H9 (cell line): ENCODE measurements at regions not wholly inside any gene's neighbourhood (a gene's known extent, or its start where the extent isn't known, plus 50 kb on each side); places are given as distances from the start of the nearest gene placed in this dataset.

Experiments used
- DNase-seq: peaks from one replicate; pipeline ENCODE4 v3.0.0-alpha.2; 2017
- H2AFZ ChIP-seq: one replicate; pipeline ENCODE4 v1.6.1; 2013; ENCODE audit warnings: mild to moderate bottlenecking, low read length, control low read depth, moderate library complexity
- H2AK5ac ChIP-seq: 2 replicates; pipeline ENCODE4 v1.6.1; 2013; ENCODE audit warnings: low read length, control low read depth, mixed read lengths; ENCODE audit not compliant: insufficient read length
- H2BK120ac ChIP-seq: one replicate; pipeline ENCODE4 v1.6.1; 2013; ENCODE audit warnings: low read depth, mild to moderate bottlenecking, low read length, control low read depth, inconsistent platforms; ENCODE audit not compliant: poor library complexity, severe bottlenecking
- H2BK12ac ChIP-seq: 2 replicates; pipeline ENCODE4 v1.6.1; 2013; ENCODE audit warnings: low read length, control low read depth, mixed read lengths, low read depth; ENCODE audit not compliant: insufficient read length
- H2BK15ac ChIP-seq: 2 replicates; pipeline ENCODE4 v1.6.1; 2013; ENCODE audit warnings: low read depth, low read length, control low read depth
- H2BK20ac ChIP-seq: one replicate; pipeline ENCODE4 v1.6.1; 2013; ENCODE audit warnings: low read depth, mild to moderate bottlenecking, low read length, control low read depth, inconsistent platforms; ENCODE audit not compliant: poor library complexity, severe bottlenecking
- H2BK5ac ChIP-seq: 2 replicates; pipeline ENCODE4 v1.6.1; 2013; ENCODE audit warnings: low read length, control low read depth, mixed read lengths; ENCODE audit not compliant: insufficient read length
- H3K14ac ChIP-seq: 2 replicates; pipeline ENCODE4 v1.6.1; 2013; ENCODE audit warnings: low read length, control low read depth; ENCODE audit not compliant: insufficient read depth
- H3K18ac ChIP-seq: 2 replicates; pipeline ENCODE4 v1.6.1; 2013; ENCODE audit warnings: low read depth, mild to moderate bottlenecking, mixed read lengths, low read length, control low read depth; ENCODE audit not compliant: insufficient read length
- H3K23ac ChIP-seq: 2 replicates; pipeline ENCODE4 v1.6.1; 2013; ENCODE audit warnings: low read length, control low read depth, mixed read lengths, low read depth; ENCODE audit not compliant: insufficient read length
- H3K23me2 ChIP-seq: 2 replicates; pipeline ENCODE4 v1.6.1; 2013; ENCODE audit warnings: low read depth, mild to moderate bottlenecking, mixed read lengths, low read length, control low read depth; ENCODE audit not compliant: insufficient read length, poor library complexity, severe bottlenecking
- H3K27ac ChIP-seq: 2 replicates; pipeline ENCODE4 v1.5.1; 2013; ENCODE audit warnings: low read length, control low read depth, mixed read lengths, low read depth; ENCODE audit not compliant: insufficient read length
- H3K27me3 ChIP-seq: 2 replicates; pipeline ENCODE4 v1.6.1; 2013; ENCODE audit warnings: low read length, control low read depth, inconsistent platforms; ENCODE audit not compliant: insufficient read depth
- H3K4ac ChIP-seq: 2 replicates; pipeline ENCODE4 v1.6.1; 2013; ENCODE audit warnings: low read depth, mild to moderate bottlenecking, control low read depth, inconsistent platforms, low read length, moderate library complexity
- H3K4me1 ChIP-seq: 2 replicates; pipeline ENCODE4 v1.6.1; 2013; ENCODE audit warnings: low read length, control low read depth, inconsistent platforms; ENCODE audit not compliant: insufficient read depth
- H3K4me2 ChIP-seq: 2 replicates; pipeline ENCODE4 v1.6.1; 2013; ENCODE audit warnings: low read length, control low read depth, mixed read lengths; ENCODE audit not compliant: insufficient read length, insufficient read depth
- H3K56ac ChIP-seq: 2 replicates; pipeline ENCODE4 v1.6.1; 2013; ENCODE audit warnings: low read depth, mild to moderate bottlenecking, mixed read lengths, low read length, control low read depth; ENCODE audit not compliant: insufficient read length
- H3K79me1 ChIP-seq: 2 replicates; pipeline ENCODE4 v1.6.1; 2013; ENCODE audit warnings: low read depth, mild to moderate bottlenecking, moderate library complexity, low read length, control low read depth, inconsistent platforms; ENCODE audit not compliant: insufficient read depth, poor library complexity, severe bottlenecking
- H3K79me2 ChIP-seq: 2 replicates; pipeline ENCODE4 v1.6.1; 2013; ENCODE audit warnings: low read length, control low read depth, inconsistent platforms; ENCODE audit not compliant: insufficient read depth
- H3K9ac ChIP-seq: 2 replicates; pipeline ENCODE4 v1.6.1; 2013; ENCODE audit warnings: low read length, control low read depth, mixed read lengths; ENCODE audit not compliant: insufficient read length; ENCODE audit errors: extremely low read depth
- H3K9me3 ChIP-seq: one replicate; pipeline ENCODE4 v1.6.1; 2013; ENCODE audit warnings: low read depth, low read length, inconsistent platforms; ENCODE audit not compliant: control insufficient read depth
- H3T11ph ChIP-seq: one replicate; pipeline ENCODE4 v1.6.1; 2013; ENCODE audit warnings: mild to moderate bottlenecking, low read length, control low read depth, inconsistent platforms
- H4K20me1 ChIP-seq: one replicate; pipeline ENCODE4 v1.6.1; 2013; ENCODE audit not compliant: control insufficient read depth, insufficient read length, insufficient read depth
- H4K5ac ChIP-seq: 2 replicates; pipeline ENCODE4 v1.6.1; 2013; ENCODE audit warnings: low read depth, mild to moderate bottlenecking, mixed read lengths, low read length, control low read depth; ENCODE audit not compliant: insufficient read length
- H4K8ac ChIP-seq: replicated peaks from 2 replicates; pipeline ENCODE4 v1.6.1; 2013; ENCODE audit warnings: low read length, control low read depth, mixed read lengths, low read depth; ENCODE audit not compliant: insufficient read length
- H4K91ac ChIP-seq: 2 replicates; pipeline ENCODE4 v1.6.1; 2013; ENCODE audit warnings: low read depth, mild to moderate bottlenecking, moderate library complexity, mixed read lengths, low read length, control low read depth; ENCODE audit not compliant: insufficient read length
- H3K27ac Mint-ChIP-seq, 3 experiments: 2 replicates in 2 of 3; 3 replicates in 1 of 3; pipeline ENCODE4 v1.8.0; 2020 to 2021; ENCODE audit warnings: mixed read lengths in 3 of 3, mild to moderate bottlenecking in 1 of 3, moderate library complexity in 1 of 3
- H3K27me3 Mint-ChIP-seq: 2 replicates; pipeline ENCODE4 v1.8.0; 2021; ENCODE audit warnings: low read depth, mild to moderate bottlenecking, moderate library complexity, mixed read lengths
- H3K36me3 Mint-ChIP-seq, 3 experiments: 2 replicates in 2 of 3; 3 replicates in 1 of 3; pipeline ENCODE4 v1.8.0; 2020 to 2021; ENCODE audit warnings: low read depth in 3 of 3, mixed read lengths in 3 of 3; ENCODE audit not compliant: insufficient read depth in 1 of 3
- H3K4me1 Mint-ChIP-seq, 2 experiments: 2 replicates each; pipeline ENCODE4 v1.8.0; 2020; ENCODE audit warnings: mixed read lengths in 2 of 2
- H3K4me3 Mint-ChIP-seq, 2 experiments: 2 replicates in 1 of 2; 3 replicates in 1 of 2; pipeline ENCODE4 v1.8.0; 2020 to 2021; ENCODE audit warnings: mild to moderate bottlenecking in 2 of 2, mixed read lengths in 2 of 2, moderate library complexity in 1 of 2
- H3K9me3 Mint-ChIP-seq, 2 experiments: 2 replicates in 1 of 2; 3 replicates in 1 of 2; pipeline ENCODE4 v1.8.0; 2020; ENCODE audit warnings: mild to moderate bottlenecking in 2 of 2, mixed read lengths in 2 of 2, moderate library complexity in 1 of 2
- CTCF ChIP-seq: fragments of 200-600 bp; sonication (generic); conservative IDR thresholded peaks from 3 replicates; pipeline ENCODE4 v1.8.0; 2021; ENCODE audit warnings: antibody characterized with exemption, mild to moderate bottlenecking

GRCh38 chr9:23041466-23041865 is 594.8 kb downstream of the DMRTA1 start:
- H3K27ac Mint-ChIP-seq = no peak overlapping the region
- no peak overlapping the region for H2BK12ac ChIP-seq
- no peak overlapping the region for H3K23ac ChIP-seq
- H3K4me1 ChIP-seq = no peaks in the 10 kb centered on the region; the same call in 1 of the 2 replicates
- no peak overlapping the region for H3K9ac ChIP-seq
- no peak overlapping the region for H3K14ac ChIP-seq
- H3K56ac ChIP-seq = no peak overlapping the region
- H2AK5ac ChIP-seq = no peak overlapping the region
- no peak overlapping the region for H3K4ac ChIP-seq
- no peak overlapping the region for H2AFZ ChIP-seq
- H3K27me3 ChIP-seq = no peaks in the 10 kb centered on the region
- H3K79me2 ChIP-seq = no peaks in the 10 kb centered on the region
- no peak overlapping the region for H2BK5ac ChIP-seq
- H3K9me3 Mint-ChIP-seq = no peaks in the 10 kb centered on the region; a peak in 1 of 5 replicates
- no peak overlapping the region for H3K27ac ChIP-seq
- TF ChIP-seq CTCF = no peak
- no peaks in the 10 kb centered on the region for H3K9me3 ChIP-seq
- H2BK20ac ChIP-seq = no peak overlapping the region
- H2BK15ac ChIP-seq = no peak overlapping the region
- no peaks in the 10 kb centered on the region for H3K79me1 ChIP-seq
- H3K4me1 Mint-ChIP-seq = peaks cover 11 to 17% of the 10 kb centered on the region in 2 experiments
- no peak overlapping the region for H4K8ac ChIP-seq
- no peak overlapping the region for H4K91ac ChIP-seq
- no peaks in the 10 kb centered on the region for H4K20me1 ChIP-seq
- no peaks in the 10 kb centered on the region for H3K27me3 Mint-ChIP-seq
- H3K4me3 Mint-ChIP-seq = no peak overlapping the region
- H3T11ph ChIP-seq = no peak overlapping the region
- no peak overlapping the region for H2BK120ac ChIP-seq
- H3K18ac ChIP-seq = no peak overlapping the region
- no peak overlapping the region for H3K4me2 ChIP-seq
- no peaks in the 10 kb centered on the region for H3K23me2 ChIP-seq
- DNase-seq = no peak
- no peak overlapping the region for H4K5ac ChIP-seq
- peaks cover 0 to 3% (median under 1%) of the 10 kb centered on the region in 3 experiments; a peak in 3 of 7 replicates for H3K36me3 Mint-ChIP-seq
